Spleen (tissue), 7 donors: ENCODE measurements at regions not wholly inside any gene's neighbourhood (a gene's known extent, or its start where the extent isn't known, plus 50 kb on each side); places are given as distances from the start of the nearest gene placed in this dataset.

Source experiments
- POLR2AphosphoS5 ChIP-seq, 3 donors: sonication (generic); formaldehyde crosslinking; IDR thresholded peaks; one replicate each; pipeline ENCODE4 v1.5.1; 2017; ENCODE audit warnings: antibody characterized with exemption in 3 of 3
- TF ChIP-seq, protein P1 (sequence below), 11 experiments: fragments of 200-600 bp in 7 of 11; fragments of 450-650 bp in 4 of 11; sonication (generic) in 4 of 11; IDR thresholded peaks in 8 of 11; conservative IDR thresholded peaks in 3 of 11; 1 replicate in 7 of 11; 2 replicates in 4 of 11; pipeline versions ENCODE4 v1.4.0 to v1.8.0; 2016 to 2021; ENCODE audit warnings: antibody characterized with exemption in 11 of 11, inconsistent platforms in 4 of 11, mild to moderate bottlenecking in 1 of 11
- donor health status: DM: no; HTN: no; CAD: no; lungs with moderate emphysema.
- donor health status: DM: no; HTN: no; CAD: no.
- donor health status: DM: no; HTN: no; CAD: no.

DNA sequence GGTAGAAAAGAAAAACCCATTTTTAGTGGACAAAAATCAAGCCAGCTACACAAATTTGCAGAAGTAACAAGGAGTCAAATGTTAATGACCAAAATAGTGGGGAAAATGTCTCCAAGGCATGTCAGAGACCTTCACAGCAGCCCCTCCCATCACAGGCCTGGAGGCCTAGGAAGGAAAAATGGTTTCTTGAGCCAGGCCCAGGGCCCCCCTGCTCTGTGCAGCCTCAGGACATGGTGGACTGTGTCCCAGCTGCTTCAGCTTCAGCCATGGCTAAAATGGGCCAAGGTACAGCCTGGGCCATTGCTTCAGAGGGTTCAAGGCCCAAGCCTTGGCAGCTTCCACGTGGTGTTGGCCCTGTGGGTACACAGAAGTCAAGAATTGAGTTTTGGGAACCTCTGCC lies 82.5 kb upstream of the CLVS2 start:
- TF ChIP-seq, protein P1, sequence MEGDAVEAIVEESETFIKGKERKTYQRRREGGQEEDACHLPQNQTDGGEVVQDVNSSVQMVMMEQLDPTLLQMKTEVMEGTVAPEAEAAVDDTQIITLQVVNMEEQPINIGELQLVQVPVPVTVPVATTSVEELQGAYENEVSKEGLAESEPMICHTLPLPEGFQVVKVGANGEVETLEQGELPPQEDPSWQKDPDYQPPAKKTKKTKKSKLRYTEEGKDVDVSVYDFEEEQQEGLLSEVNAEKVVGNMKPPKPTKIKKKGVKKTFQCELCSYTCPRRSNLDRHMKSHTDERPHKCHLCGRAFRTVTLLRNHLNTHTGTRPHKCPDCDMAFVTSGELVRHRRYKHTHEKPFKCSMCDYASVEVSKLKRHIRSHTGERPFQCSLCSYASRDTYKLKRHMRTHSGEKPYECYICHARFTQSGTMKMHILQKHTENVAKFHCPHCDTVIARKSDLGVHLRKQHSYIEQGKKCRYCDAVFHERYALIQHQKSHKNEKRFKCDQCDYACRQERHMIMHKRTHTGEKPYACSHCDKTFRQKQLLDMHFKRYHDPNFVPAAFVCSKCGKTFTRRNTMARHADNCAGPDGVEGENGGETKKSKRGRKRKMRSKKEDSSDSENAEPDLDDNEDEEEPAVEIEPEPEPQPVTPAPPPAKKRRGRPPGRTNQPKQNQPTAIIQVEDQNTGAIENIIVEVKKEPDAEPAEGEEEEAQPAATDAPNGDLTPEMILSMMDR (IDR thresholded peaks at IDR 0.05 in 8 of 11, conservative IDR thresholded peaks at IDR 0.05 in 3 of 11), result no peak
- TF ChIP-seq POLR2AphosphoS5 (IDR thresholded peaks at IDR 0.05), result no peak
